ENCODE measurements at regions not wholly inside any gene's neighbourhood (a gene's known extent, or its start where the extent isn't known, plus 50 kb on each side); places are given as distances from the start of the nearest gene placed in this dataset.

DNA sequence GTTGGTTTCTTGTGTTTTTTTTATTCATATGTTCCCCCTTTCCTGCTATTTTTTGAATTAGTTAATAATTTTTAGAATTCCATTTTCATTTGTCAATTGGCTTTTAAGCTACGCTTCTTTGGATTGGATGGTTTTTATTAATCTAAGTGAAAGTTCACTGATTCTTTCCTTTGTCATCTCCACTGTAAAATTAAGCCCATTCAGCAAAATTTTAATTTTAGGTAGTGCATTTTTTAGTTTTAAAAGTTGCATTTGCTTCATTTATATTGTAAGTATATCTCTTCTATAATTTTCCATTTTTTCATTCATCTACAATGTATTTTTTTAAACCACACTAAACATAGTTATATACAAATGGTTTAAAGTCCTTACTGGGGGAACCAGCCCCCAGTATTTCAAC is 417.3 kb upstream of the HTR2C start:
- no peak for DNase-seq (ENCODE audit: low spot score in 2 of 2)
- TF ChIP-seq EP300 (IDR thresholded peaks at IDR 0.05) (no peak), POLR2AphosphoS5 (IDR thresholded peaks at IDR 0.05) (no peak), POLR2A (IDR thresholded peaks at IDR 0.05) (no peak)
- TF ChIP-seq, protein P1, sequence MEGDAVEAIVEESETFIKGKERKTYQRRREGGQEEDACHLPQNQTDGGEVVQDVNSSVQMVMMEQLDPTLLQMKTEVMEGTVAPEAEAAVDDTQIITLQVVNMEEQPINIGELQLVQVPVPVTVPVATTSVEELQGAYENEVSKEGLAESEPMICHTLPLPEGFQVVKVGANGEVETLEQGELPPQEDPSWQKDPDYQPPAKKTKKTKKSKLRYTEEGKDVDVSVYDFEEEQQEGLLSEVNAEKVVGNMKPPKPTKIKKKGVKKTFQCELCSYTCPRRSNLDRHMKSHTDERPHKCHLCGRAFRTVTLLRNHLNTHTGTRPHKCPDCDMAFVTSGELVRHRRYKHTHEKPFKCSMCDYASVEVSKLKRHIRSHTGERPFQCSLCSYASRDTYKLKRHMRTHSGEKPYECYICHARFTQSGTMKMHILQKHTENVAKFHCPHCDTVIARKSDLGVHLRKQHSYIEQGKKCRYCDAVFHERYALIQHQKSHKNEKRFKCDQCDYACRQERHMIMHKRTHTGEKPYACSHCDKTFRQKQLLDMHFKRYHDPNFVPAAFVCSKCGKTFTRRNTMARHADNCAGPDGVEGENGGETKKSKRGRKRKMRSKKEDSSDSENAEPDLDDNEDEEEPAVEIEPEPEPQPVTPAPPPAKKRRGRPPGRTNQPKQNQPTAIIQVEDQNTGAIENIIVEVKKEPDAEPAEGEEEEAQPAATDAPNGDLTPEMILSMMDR (IDR thresholded peaks at IDR 0.05) = no peak
- Histone ChIP-seq H3K4me3 (no peak overlapping the region), H3K9me3 (no peaks in the 10 kb centered on the region), H3K36me3 (no peaks in the 10 kb centered on the region), H3K27ac (no peak overlapping the region), H3K27me3 (no peaks in the 10 kb centered on the region), H3K4me1 (no peaks in the 10 kb centered on the region)
- 82% methylated on average over 1 of the region's 1 CpG for WGBS

DNA sequence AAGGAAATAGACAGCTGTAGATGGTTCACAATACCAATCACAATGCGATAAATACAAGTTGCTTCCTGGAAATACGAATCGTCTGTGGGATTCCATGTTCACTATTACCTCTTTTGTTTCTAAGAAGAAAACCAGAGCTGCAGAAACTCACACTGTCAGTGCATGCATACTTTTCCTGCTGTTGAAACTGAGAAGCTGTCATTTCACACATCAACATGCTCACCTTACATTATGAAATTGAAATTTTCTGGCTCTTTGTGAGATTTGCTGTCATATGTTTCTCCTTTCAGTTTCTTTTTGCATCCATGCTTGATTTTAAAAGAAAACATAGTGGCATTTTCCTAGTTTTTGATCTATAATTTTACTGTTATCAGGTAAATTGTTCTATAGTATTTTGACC is 418.3 kb upstream of the HTR2C start:
- 91% methylated on average over 3 of the region's 3 CpGs for WGBS
- Histone ChIP-seq H3K36me3 (no peaks in the 10 kb centered on the region), H3K4me1 (no peaks in the 10 kb centered on the region), H3K4me3 (no peak overlapping the region), H3K27me3 (no peaks in the 10 kb centered on the region), H3K9me3 (no peaks in the 10 kb centered on the region), H3K27ac (no peak overlapping the region)
- TF ChIP-seq, protein P1 (IDR thresholded peaks at IDR 0.05) = no peak
- TF ChIP-seq EP300 (IDR thresholded peaks at IDR 0.05) = no peak
- TF ChIP-seq POLR2AphosphoS5 (IDR thresholded peaks at IDR 0.05) = no peak
- no peak for TF ChIP-seq POLR2A (IDR thresholded peaks at IDR 0.05)
- no peak for DNase-seq (ENCODE audit: low spot score in 2 of 2)

DNA sequence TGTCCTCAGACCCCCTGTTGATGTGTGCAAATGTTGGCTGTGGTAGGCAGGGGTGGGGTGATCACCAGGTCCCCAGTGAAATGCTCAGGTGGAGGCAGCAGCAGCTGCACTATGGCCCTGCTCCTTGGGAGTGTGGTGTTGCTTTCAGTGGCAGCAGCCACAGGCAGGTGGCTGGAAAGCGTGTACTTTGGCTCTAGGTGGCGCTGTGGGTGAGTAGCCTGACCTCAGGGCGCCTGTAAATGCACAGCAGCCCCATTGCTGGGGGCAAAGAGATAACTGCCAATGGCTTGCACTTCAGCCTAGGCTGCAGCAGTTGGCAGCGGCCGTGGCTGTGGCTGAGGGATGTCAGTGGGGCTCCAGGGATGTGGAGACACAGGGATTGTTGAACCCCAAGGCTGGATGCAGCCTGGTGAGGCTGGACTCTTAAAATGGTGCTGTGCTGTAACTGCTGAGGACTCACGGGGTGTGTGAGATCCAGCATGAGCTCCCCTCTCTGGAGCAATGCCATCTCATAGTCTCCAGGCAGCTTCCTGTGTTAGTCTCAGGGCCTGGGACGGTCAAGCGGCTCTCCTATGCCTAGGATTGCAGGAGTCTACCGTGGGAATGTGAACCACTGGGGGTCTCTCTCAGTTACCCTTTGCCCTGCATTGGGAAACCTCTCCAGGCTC is 421.7 kb upstream of the HTR2C start:
- Histone ChIP-seq H3K4me1 (no peaks in the 10 kb centered on the region), H3K27ac (no peak overlapping the region)
- 49% methylated on average over 7 of the region's 9 CpGs for WGBS

DNA sequence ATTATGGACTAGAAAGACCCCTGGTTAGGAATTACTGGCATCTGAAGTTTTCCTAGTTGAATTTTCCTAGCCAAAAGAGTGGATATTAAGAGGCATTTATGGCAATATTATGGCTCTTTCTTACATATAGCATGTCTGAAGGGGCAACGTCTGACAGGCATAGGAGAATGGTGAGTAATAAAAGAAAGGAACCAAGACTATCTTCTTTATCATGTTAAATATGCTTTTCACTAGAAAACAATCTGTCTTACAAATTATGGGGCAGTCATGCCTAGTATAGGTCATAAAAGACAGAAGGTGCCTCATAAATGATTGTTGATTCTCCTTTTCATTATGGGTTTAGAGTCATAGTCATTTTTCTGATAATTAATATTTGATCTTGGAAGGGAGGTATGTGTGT is 431.1 kb upstream of the HTR2C start:
- H3K4me3 ChIP-seq = no peak overlapping the region

More for the DNA sequence above, 421.7 kb upstream of the HTR2C start:
- Histone ChIP-seq H3K36me3 (no peaks in the 10 kb centered on the region), H3K9me3 (no peaks in the 10 kb centered on the region), H3K4me3 (no peak overlapping the region), H3K27me3 (no peaks in the 10 kb centered on the region)
- DNase-seq (ENCODE audit: low spot score in 2 of 2) = no peak
- TF ChIP-seq EP300 (IDR thresholded peaks at IDR 0.05) = no peak
- TF ChIP-seq, protein P1 (IDR thresholded peaks at IDR 0.05) = no peak
- no peak for TF ChIP-seq POLR2A (IDR thresholded peaks at IDR 0.05)
- no peak for TF ChIP-seq POLR2AphosphoS5 (IDR thresholded peaks at IDR 0.05)

DNA sequence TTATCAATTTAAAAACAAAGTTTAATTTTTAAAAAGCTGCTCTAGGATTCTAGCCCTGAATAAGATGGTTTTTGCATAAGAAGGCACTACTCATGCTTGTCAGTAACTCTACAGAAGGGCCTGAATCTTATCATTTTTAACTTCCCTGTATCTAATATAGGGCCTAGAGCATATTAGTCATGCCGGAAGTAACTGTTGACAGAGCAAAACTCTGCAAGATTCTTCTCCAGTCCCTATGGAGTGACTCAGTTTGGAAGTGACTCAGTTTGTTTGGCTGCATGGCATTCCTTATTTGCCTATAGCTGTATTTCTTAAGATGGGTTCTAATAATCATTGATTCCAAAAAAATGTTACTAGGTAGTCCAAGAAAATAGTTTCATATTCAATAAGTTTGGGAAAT is 431.8 kb upstream of the HTR2C start:
- DNase-seq (ENCODE audit: low spot score in 2 of 2) = no peak
- Histone ChIP-seq H3K4me1 (no peaks in the 10 kb centered on the region), H3K36me3 (no peaks in the 10 kb centered on the region), H3K9me3 (no peaks in the 10 kb centered on the region), H3K4me3 (no peak overlapping the region), H3K27ac (no peak overlapping the region), H3K27me3 (no peaks in the 10 kb centered on the region)
- TF ChIP-seq POLR2A (IDR thresholded peaks at IDR 0.05) = no peak
- no peak for TF ChIP-seq POLR2AphosphoS5 (IDR thresholded peaks at IDR 0.05)
- TF ChIP-seq, protein P1 (IDR thresholded peaks at IDR 0.05) = no peak
- TF ChIP-seq EP300 (IDR thresholded peaks at IDR 0.05) = no peak
- 26% methylated on average over 1 of the region's 1 CpG for WGBS

More for the DNA sequence above, 431.1 kb upstream of the HTR2C start:
- H3K27ac ChIP-seq = no peak overlapping the region
- TF ChIP-seq, protein P1 (IDR thresholded peaks at IDR 0.05) = no peak
- TF ChIP-seq POLR2A (IDR thresholded peaks at IDR 0.05) (no peak), POLR2AphosphoS5 (IDR thresholded peaks at IDR 0.05) (no peak), EP300 (IDR thresholded peaks at IDR 0.05) (no peak)
- H3K9me3 ChIP-seq = no peaks in the 10 kb centered on the region
- no peaks in the 10 kb centered on the region for H3K4me1 ChIP-seq
- no peak for DNase-seq (ENCODE audit: low spot score in 2 of 2)
- H3K36me3 ChIP-seq = no peaks in the 10 kb centered on the region
- no peaks in the 10 kb centered on the region for H3K27me3 ChIP-seq
- 50% methylated on average over 1 of the region's 1 CpG for WGBS
